Gastrocnemius medialis (tissue), 4 donors: ENCODE measurements at regions not wholly inside any gene's neighbourhood (a gene's known extent, or its start where the extent isn't known, plus 50 kb on each side); places are given as distances from the start of the nearest gene placed in this dataset.
"Not testable (repeated sequence)": the region's sequence is repeated elsewhere in the genome, so short reads cannot be mapped to it uniquely, and the experiment has no call there.

Experiments
- ATAC-seq, 2 donors: fragments of 150-250 bp; one replicate each; pipeline ENCODE4 v1.9.1; 2016
- DNase-seq, 2 donors: peaks; one replicate each; pipeline ENCODE4 v3.0.0-alpha.2; 2019
- H3K27ac ChIP-seq, 4 donors: fragments of 200-600 bp; sonication (generic); 1 replicate in 1 of 4; 2 replicates in 3 of 4; pipeline ENCODE4 v1.5.1; 2016 to 2018; ENCODE audit warnings: mild to moderate bottlenecking in 2 of 4, moderate library complexity in 1 of 4
- H3K27me3 ChIP-seq, 3 donors: fragments of 200-600 bp; sonication (generic) in 2 of 3; 1 replicate in 1 of 3; 2 replicates in 2 of 3; pipeline versions ENCODE4 v1.5.1 to v1.6.0; 2016 to 2019; ENCODE audit warnings: mild to moderate bottlenecking in 1 of 3, moderate library complexity in 1 of 3
- H3K36me3 ChIP-seq, 2 donors: fragments of 200-600 bp; sonication (generic) in 1 of 2; one replicate each; pipeline ENCODE4 v1.5.1; 2017 to 2018
- H3K4me1 ChIP-seq, 2 donors: fragments of 200-600 bp; sonication (generic) in 1 of 2; one replicate each; pipeline ENCODE4 v1.5.1; 2016 to 2017; ENCODE audit warnings: mild to moderate bottlenecking in 2 of 2
- H3K4me3 ChIP-seq, 4 donors: fragments of 200-600 bp; sonication (generic) in 3 of 4; 1 replicate in 1 of 4; 2 replicates in 3 of 4; pipeline ENCODE4 v1.5.1; 2016 to 2019; ENCODE audit warnings: mild to moderate bottlenecking in 2 of 4
- H3K9me3 ChIP-seq, 3 donors: fragments of 200-600 bp; sonication (generic) in 2 of 3; 1 replicate in 1 of 3; 2 replicates in 2 of 3; pipeline ENCODE4 v1.5.1; 2016 to 2019
- POLR2A ChIP-seq, 2 donors: fragments of 450-650 bp; IDR thresholded peaks; one replicate each; pipeline ENCODE4 v1.6.1; 2017; ENCODE audit warnings: antibody characterized with exemption in 2 of 2, mild to moderate bottlenecking in 2 of 2, moderate library complexity in 2 of 2
- in situ Hi-C, 4 donors: fragments of 200-750 bp; cut with MboI; loops; one replicate each; pipeline versions ENCODE4 v1.15.0 to v1.8.0; 2017; ENCODE audit warnings: low sequenced_read_pairs in 4 of 4
- intact Hi-C: fragments of 100-400 bp; cut with DNase I; formaldehyde crosslinking; loops from one replicate; pipeline ENCODE4 v1.15.1; 2023; ENCODE audit warnings: low total_unique reads
- TF ChIP-seq, protein P1 (sequence below), 5 experiments: fragments of 450-650 bp in 3 of 5; fragments of 200-600 bp in 2 of 5; sonication (generic) in 2 of 5; IDR thresholded peaks in 4 of 5; conservative IDR thresholded peaks in 1 of 5; 1 replicate in 4 of 5; 2 replicates in 1 of 5; pipeline ENCODE4 v1.5.1; 2016 to 2019; ENCODE audit warnings: antibody characterized with exemption in 5 of 5, mild to moderate bottlenecking in 3 of 5, moderate library complexity in 3 of 5

DNA sequence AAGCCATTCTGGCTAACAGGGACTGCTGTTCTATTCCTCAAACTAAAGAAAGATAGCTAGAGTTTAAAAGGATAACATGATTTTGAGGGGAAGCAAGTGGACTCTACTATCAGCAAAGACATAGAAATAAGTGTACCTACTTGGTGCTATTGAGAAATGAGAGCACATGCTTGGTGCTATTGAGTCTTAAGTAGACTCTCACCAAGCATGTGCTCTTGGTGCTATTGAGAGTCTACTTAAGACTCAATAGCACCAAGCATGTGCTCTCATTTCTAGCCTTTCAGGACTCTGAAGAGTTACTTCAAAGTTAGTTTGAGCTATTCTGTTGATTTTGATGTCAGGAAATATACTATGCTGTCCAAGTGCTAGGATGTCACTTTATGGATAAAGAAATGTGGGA, 733.0 kb upstream of the ZWINT start:
- in situ Hi-C loops, result no loop called here
- Histone ChIP-seq H3K4me3 (no peak overlapping the region), H3K4me1 (no peaks in the 10 kb centered on the region), H3K9me3 (no peaks in the 10 kb centered on the region), H3K36me3 (no peaks in the 10 kb centered on the region), H3K27ac (no peak overlapping the region), H3K27me3 (no peaks in the 10 kb centered on the region)
- no peak for DNase-seq
- ATAC-seq, result no peak
- TF ChIP-seq POLR2A (IDR thresholded peaks at IDR 0.05), result no peak
- TF ChIP-seq, protein P1, sequence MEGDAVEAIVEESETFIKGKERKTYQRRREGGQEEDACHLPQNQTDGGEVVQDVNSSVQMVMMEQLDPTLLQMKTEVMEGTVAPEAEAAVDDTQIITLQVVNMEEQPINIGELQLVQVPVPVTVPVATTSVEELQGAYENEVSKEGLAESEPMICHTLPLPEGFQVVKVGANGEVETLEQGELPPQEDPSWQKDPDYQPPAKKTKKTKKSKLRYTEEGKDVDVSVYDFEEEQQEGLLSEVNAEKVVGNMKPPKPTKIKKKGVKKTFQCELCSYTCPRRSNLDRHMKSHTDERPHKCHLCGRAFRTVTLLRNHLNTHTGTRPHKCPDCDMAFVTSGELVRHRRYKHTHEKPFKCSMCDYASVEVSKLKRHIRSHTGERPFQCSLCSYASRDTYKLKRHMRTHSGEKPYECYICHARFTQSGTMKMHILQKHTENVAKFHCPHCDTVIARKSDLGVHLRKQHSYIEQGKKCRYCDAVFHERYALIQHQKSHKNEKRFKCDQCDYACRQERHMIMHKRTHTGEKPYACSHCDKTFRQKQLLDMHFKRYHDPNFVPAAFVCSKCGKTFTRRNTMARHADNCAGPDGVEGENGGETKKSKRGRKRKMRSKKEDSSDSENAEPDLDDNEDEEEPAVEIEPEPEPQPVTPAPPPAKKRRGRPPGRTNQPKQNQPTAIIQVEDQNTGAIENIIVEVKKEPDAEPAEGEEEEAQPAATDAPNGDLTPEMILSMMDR (IDR thresholded peaks at IDR 0.05 in 4 of 5, conservative IDR thresholded peaks at IDR 0.05 in 1 of 5), result no peak
- intact Hi-C loops, result no loop called here

DNA sequence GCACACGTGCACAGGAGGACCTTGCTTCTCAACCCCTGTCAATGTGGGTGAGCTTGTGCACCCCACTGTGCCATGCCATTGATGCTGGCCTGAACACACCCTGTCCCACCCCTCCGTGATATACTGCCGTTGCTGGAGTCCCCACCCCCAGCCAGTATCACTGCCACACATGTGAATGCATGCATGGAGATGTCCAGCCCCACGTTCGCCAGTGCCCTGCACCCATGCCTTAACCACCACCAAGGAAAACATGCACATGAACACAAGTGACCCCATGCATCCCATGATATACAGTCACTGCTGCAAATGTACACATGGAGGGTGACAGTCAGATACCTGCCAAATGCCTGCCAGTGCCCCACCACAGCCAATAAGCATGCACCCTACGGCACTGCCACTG, 692.5 kb upstream of the ZWINT start:
- H3K27me3 ChIP-seq, result no peaks in the 10 kb centered on the region
- ATAC-seq, result no peak
- H3K4me3 ChIP-seq, result no peak overlapping the region
- no peaks in the 10 kb centered on the region for H3K9me3 ChIP-seq
- DNase-seq, result no peak
- no peak overlapping the region for H3K27ac ChIP-seq
- H3K36me3 ChIP-seq, result no peaks in the 10 kb centered on the region
- H3K4me1 ChIP-seq, result no peaks in the 10 kb centered on the region
- TF ChIP-seq, protein P1 (IDR thresholded peaks at IDR 0.05 in 4 of 5, conservative IDR thresholded peaks at IDR 0.05 in 1 of 5), result no peak
- no peak for TF ChIP-seq POLR2A (IDR thresholded peaks at IDR 0.05)
- in situ Hi-C loops, result no loop called here
- intact Hi-C loops, result no loop called here

DNA sequence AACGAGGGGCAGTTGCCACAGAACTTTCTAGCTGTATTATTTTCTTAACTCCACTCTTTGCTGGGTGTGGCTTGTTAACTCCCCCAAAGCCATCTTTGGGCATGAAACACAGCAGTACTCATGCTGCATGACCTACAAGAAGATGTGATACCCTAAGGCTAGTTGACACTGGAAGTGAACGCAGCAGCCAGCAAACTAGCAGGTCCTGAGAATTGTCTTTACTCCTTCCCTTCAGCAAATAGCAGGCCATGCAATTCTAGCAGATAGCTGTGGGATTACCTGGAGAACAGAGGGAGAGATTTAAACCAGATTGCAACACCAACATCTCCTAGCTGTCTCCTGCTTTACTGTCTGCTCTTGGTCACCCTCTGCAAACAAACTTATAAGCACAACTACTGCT, 688.0 kb upstream of the ZWINT start:
- in situ Hi-C loops, result no loop called here
- intact Hi-C loops, result no loop called here
- H3K27ac ChIP-seq, result no peak overlapping the region
- H3K36me3 ChIP-seq, result no peaks in the 10 kb centered on the region
- H3K4me1 ChIP-seq, result no peaks in the 10 kb centered on the region
- TF ChIP-seq, protein P1 (IDR thresholded peaks at IDR 0.05 in 4 of 5, conservative IDR thresholded peaks at IDR 0.05 in 1 of 5), result no peak
- TF ChIP-seq POLR2A (IDR thresholded peaks at IDR 0.05), result no peak
- no peaks in the 10 kb centered on the region for H3K9me3 ChIP-seq
- no peak for ATAC-seq
- no peak for DNase-seq
- H3K27me3 ChIP-seq, result no peaks in the 10 kb centered on the region
- no peak overlapping the region for H3K4me3 ChIP-seq

DNA sequence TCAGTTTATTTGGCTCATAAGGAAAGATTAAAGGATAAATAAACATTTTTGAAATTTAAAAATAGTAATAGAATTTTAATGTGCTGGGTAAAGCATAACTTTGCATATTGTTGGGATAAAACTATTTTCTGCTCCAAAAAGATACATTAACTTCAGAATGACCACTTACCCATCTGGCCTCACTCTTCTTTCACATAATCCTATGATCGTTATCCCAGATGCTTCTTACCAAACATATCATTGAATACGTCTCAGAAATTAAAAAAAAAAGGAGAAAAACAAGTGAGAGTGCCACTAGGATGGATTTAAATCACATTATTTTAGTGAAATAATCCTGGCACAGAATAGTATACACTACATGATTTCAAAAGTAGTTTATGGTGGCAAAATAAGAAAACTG, 677.5 kb upstream of the ZWINT start:
- no peak for DNase-seq
- H3K4me3 ChIP-seq, result no peak overlapping the region
- H3K9me3 ChIP-seq, result no peaks in the 10 kb centered on the region
- TF ChIP-seq, protein P1 (IDR thresholded peaks at IDR 0.05 in 4 of 5, conservative IDR thresholded peaks at IDR 0.05 in 1 of 5), result no peak
- TF ChIP-seq POLR2A (IDR thresholded peaks at IDR 0.05), result no peak
- intact Hi-C loops, result no loop called here
- H3K4me1 ChIP-seq, result no peaks in the 10 kb centered on the region
- ATAC-seq, result no peak
- in situ Hi-C loops, result no loop called here
- H3K36me3 ChIP-seq, result no peaks in the 10 kb centered on the region
- H3K27ac ChIP-seq, result no peak overlapping the region
- H3K27me3 ChIP-seq, result no peaks in the 10 kb centered on the region

DNA sequence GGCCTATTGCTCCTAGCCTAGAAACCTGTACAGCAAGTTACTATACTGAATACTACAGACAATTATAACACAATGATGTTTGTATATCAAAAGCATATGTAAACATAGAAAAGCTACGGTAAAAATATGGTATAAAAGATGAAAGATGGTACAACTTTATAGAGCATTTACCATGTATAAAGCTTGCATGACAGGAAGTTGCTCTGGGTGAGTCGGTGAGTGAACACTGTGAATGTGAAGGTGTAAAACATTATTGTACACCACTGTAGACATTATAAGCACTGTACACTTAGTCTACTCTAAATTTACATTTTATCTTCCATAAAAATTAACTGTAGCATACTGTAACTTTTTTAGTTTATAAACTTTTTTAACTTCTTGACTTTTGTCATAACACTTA, 674.3 kb upstream of the ZWINT start:
- no peak overlapping the region for H3K4me3 ChIP-seq
- TF ChIP-seq, protein P1 (IDR thresholded peaks at IDR 0.05 in 4 of 5, conservative IDR thresholded peaks at IDR 0.05 in 1 of 5), result no peak
- no peak for TF ChIP-seq POLR2A (IDR thresholded peaks at IDR 0.05)
- in situ Hi-C loops (no loop called here), intact Hi-C loops (no loop called here)
- no peaks in the 10 kb centered on the region for H3K4me1 ChIP-seq
- ATAC-seq (no peak), DNase-seq (no peak)
- H3K27ac ChIP-seq, result no peak overlapping the region
- H3K27me3 ChIP-seq, result no peaks in the 10 kb centered on the region
- H3K9me3 ChIP-seq, result no peaks in the 10 kb centered on the region
- no peaks in the 10 kb centered on the region for H3K36me3 ChIP-seq

- DNase-seq, H3K9me3 ChIP-seq, ATAC-seq, H3K36me3 ChIP-seq, H3K27ac ChIP-seq, H3K4me1 ChIP-seq, H3K27me3 ChIP-seq, intact Hi-C loops, H3K4me3 ChIP-seq, in situ Hi-C loops: not testable (repeated sequence)
Observed at GRCh38 chr10:57032301-57032700, 671.2 kb upstream of the ZWINT start.
